ENCODE measurements at regions not wholly inside any gene's neighbourhood (a gene's known extent, or its start where the extent isn't known, plus 50 kb on each side); places are given as distances from the start of the nearest gene placed in this dataset.

DNA sequence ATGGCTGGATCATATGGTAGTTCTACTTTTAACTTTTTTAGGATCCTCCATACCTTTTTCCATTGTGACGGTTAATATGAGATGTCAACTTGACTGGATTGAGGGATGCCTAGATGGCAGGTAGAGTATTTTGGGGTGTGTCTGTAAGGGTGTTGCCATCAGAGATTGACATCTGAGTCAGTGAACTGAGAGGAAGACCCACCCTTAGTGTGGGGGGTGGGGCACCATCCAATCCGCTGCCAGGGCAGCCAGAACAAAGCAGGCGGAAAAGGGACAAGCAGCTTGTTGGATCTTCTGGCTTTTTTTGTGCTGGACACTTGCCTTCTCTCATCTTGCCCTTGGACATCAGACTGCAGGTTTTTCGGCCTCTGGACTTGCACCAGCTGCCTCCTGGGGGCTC is 168.5 kb upstream of the CXCL13 start:
- no peak for TF ChIP-seq RAD21 (IDR thresholded peaks at IDR 0.05)
- TF ChIP-seq, protein P1, sequence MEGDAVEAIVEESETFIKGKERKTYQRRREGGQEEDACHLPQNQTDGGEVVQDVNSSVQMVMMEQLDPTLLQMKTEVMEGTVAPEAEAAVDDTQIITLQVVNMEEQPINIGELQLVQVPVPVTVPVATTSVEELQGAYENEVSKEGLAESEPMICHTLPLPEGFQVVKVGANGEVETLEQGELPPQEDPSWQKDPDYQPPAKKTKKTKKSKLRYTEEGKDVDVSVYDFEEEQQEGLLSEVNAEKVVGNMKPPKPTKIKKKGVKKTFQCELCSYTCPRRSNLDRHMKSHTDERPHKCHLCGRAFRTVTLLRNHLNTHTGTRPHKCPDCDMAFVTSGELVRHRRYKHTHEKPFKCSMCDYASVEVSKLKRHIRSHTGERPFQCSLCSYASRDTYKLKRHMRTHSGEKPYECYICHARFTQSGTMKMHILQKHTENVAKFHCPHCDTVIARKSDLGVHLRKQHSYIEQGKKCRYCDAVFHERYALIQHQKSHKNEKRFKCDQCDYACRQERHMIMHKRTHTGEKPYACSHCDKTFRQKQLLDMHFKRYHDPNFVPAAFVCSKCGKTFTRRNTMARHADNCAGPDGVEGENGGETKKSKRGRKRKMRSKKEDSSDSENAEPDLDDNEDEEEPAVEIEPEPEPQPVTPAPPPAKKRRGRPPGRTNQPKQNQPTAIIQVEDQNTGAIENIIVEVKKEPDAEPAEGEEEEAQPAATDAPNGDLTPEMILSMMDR (IDR thresholded peaks at IDR 0.05; ENCODE audit: low read depth, low read length, missing input control): no peak
